HepG2 (cell line): ENCODE measurements at regions not wholly inside any gene's neighbourhood (a gene's known extent, or its start where the extent isn't known, plus 50 kb on each side); places are given as distances from the start of the nearest gene placed in this dataset.

Experiments used
- ATF6 ChIP-seq: sonication (generic); formaldehyde crosslinking; conservative IDR thresholded peaks from 2 replicates; pipeline ENCODE4 v1.4.0; 2020; ENCODE audit warnings: missing genetic modification reagents
- BORCS8-MEF2B ChIP-seq: sonication (generic); formaldehyde crosslinking; IDR thresholded peaks from 2 replicates; pipeline ENCODE4 v1.8.0; 2022; ENCODE audit warnings: mild to moderate bottlenecking, missing genetic modification reagents
- DDIT3 ChIP-seq: sonication (generic); formaldehyde crosslinking; IDR thresholded peaks from 2 replicates; pipeline ENCODE4 v1.4.0; 2020; ENCODE audit warnings: mild to moderate bottlenecking, missing genetic modification reagents
- HIC2 ChIP-seq: sonication (generic); formaldehyde crosslinking; IDR thresholded peaks from 2 replicates; pipeline ENCODE4 v1.9.0; 2022; ENCODE audit warnings: low read depth, missing genetic modification reagents
- MAF1 ChIP-seq: sonication (generic); formaldehyde crosslinking; IDR thresholded peaks from 2 replicates; pipeline ENCODE4 v1.5.0; 2020; ENCODE audit warnings: missing genetic modification reagents, borderline replicate concordance
- NRL ChIP-seq: sonication (generic); formaldehyde crosslinking; IDR thresholded peaks from 2 replicates; pipeline ENCODE4 v1.5.0; 2020; ENCODE audit warnings: missing genetic modification reagents, mild to moderate bottlenecking, moderate library complexity, borderline replicate concordance
- PITX1 ChIP-seq: sonication (generic); formaldehyde crosslinking; IDR thresholded peaks from 2 replicates; pipeline ENCODE4 v1.5.1; 2020; ENCODE audit warnings: mild to moderate bottlenecking, missing genetic modification reagents
- ZFX ChIP-seq: sonication (generic); formaldehyde crosslinking; IDR thresholded peaks from 2 replicates; pipeline ENCODE4 v1.4.0; 2020; ENCODE audit warnings: mild to moderate bottlenecking, low read depth, missing genetic modification reagents, moderate library complexity
- ZNF777 ChIP-seq: sonication (generic); formaldehyde crosslinking; IDR thresholded peaks from 2 replicates; pipeline ENCODE4 v1.4.0; 2020; ENCODE audit warnings: missing genetic modification reagents
- ZNF83 ChIP-seq: sonication (generic); formaldehyde crosslinking; IDR thresholded peaks from 2 replicates; pipeline ENCODE4 v1.4.0; 2020; ENCODE audit warnings: missing genetic modification reagents, mild to moderate bottlenecking, borderline replicate concordance
- ZSCAN21 ChIP-seq: sonication (generic); formaldehyde crosslinking; IDR thresholded peaks from 2 replicates; pipeline ENCODE4 v1.8.0; 2022; ENCODE audit warnings: mild to moderate bottlenecking, missing genetic modification reagents, moderate library complexity, borderline replicate concordance

- TF ChIP-seq MAF1 (CRISPR knock-in tag) (no peak), BORCS8-MEF2B (no peak), PITX1 (CRISPR knock-in tag) (no peak), ZNF777 (no peak), DDIT3 (CRISPR knock-in tag) (no peak), ATF6 (CRISPR knock-in tag) (no peak), ZSCAN21 (CRISPR knock-in tag) (no peak), NRL (CRISPR knock-in tag) (no peak), ZNF83 (no peak), ZFX (CRISPR knock-in tag) (no peak), HIC2 (CRISPR knock-in tag) (no peak)
- TF ChIP-seq, all 625 proteins: peak for 0
Observed at GRCh38 chr20:23291575-23292240, 58.9 kb upstream of the NXT1 start (continued).
